EL (cell line): ENCODE measurements at regions not wholly inside any gene's neighbourhood (a gene's known extent, or its start where the extent isn't known, plus 50 kb on each side); places are given as distances from the start of the nearest gene placed in this dataset.
A peak's percentile ranks its signal among the peaks of the same experiment; 100 is the strongest.

Source experiments
- DNase-seq: peaks from one replicate; pipeline ENCODE4 v3.0.0-alpha.2; 2016

GRCh38 chr6:87935196-87935595 lies 112.4 kb upstream of the SPACA1 start:
- DNase-seq: no peak

GRCh38 chr6:87932361-87932760 lies 115.3 kb upstream of the SPACA1 start:
- no peak for DNase-seq

- DNase-seq: peak; percentile 79
Measured at GRCh38 chr6:87929843-87930288, 117.8 kb upstream of the SPACA1 start.

- DNase-seq: no peak
Measured at GRCh38 chr6:87926687-87927086, 121.0 kb upstream of the SPACA1 start.

- no peak for DNase-seq
Measured at GRCh38 chr6:87926072-87926471, 121.6 kb upstream of the SPACA1 start.

GRCh38 chr6:87925373-87926060 lies 122.1 kb upstream of the SPACA1 start:
- no peak for DNase-seq

GRCh38 chr6:87923389-87924050 lies 124.1 kb upstream of the SPACA1 start:
- no peak for DNase-seq

GRCh38 chr6:87922947-87923330 lies 124.7 kb upstream of the SPACA1 start:
- DNase-seq: no peak

GRCh38 chr6:87922196-87922946 lies 125.3 kb upstream of the SPACA1 start:
- DNase-seq: no peak

GRCh38 chr6:87921034-87921433 lies 126.6 kb upstream of the SPACA1 start:
- DNase-seq: no peak

- DNase-seq: no peak
Measured at GRCh38 chr6:87920245-87920644, 127.4 kb upstream of the SPACA1 start.

GRCh38 chr6:87919416-87919815 lies 128.2 kb upstream of the SPACA1 start:
- no peak for DNase-seq

- DNase-seq: no peak
Measured at GRCh38 chr6:87919001-87919400, 128.6 kb upstream of the SPACA1 start.

GRCh38 chr6:87918461-87918941 lies 129.1 kb upstream of the SPACA1 start:
- no peak for DNase-seq

GRCh38 chr6:87917886-87918285 lies 129.8 kb upstream of the SPACA1 start:
- no peak for DNase-seq

- no peak for DNase-seq
Measured at GRCh38 chr6:87916446-87916845, 131.2 kb upstream of the SPACA1 start.

GRCh38 chr6:87914637-87915395 lies 132.8 kb upstream of the SPACA1 start:
- no peak for DNase-seq

GRCh38 chr6:87913974-87914373 lies 133.7 kb upstream of the SPACA1 start:
- no peak for DNase-seq

GRCh38 chr6:87912102-87912501 lies 135.5 kb upstream of the SPACA1 start:
- DNase-seq: no peak

GRCh38 chr6:87909849-87910248 lies 137.8 kb upstream of the SPACA1 start:
- DNase-seq: peak; percentile 68

- no peak for DNase-seq
Measured at GRCh38 chr6:87908978-87909811, 138.4 kb upstream of the SPACA1 start.

- peak; percentile 49 for DNase-seq
Measured at GRCh38 chr6:87907521-87907920, 140.1 kb upstream of the SPACA1 start.
